ENCODE measurements at regions not wholly inside any gene's neighbourhood (a gene's known extent, or its start where the extent isn't known, plus 50 kb on each side); places are given as distances from the start of the nearest gene placed in this dataset.

DNA sequence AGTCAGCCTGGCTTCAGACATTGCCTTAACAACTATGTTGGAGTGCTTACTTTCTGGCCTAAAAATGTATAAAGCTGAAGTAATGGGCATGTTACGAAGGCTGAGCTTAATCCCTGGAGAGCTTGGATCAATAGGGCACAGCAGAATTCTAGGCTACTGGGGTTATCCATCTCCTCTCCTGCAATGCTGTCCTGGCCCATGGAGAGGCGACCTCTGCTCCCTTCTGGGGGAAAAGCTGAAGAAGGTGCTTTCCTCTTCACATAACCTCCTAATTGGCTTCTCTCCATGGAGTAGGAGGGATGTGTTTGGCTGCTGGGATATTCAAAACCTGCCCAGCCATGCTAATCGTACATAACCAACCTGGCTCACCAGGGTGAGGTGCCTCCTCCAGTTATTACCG is 403.5 kb downstream of the DMRT2 start:
- Histone ChIP-seq H3K4me3 (ENCODE audit: low read depth, low read length) (no peak overlapping the region), H3K4me1 (no peaks in the 10 kb centered on the region), H2AFZ (no peak overlapping the region), H3K9me3 (ENCODE audit: control insufficient read depth, low read length) (no peaks in the 10 kb centered on the region), H3K4me2 (ENCODE audit: low read length) (no peak overlapping the region), H3K9ac (no peak overlapping the region), H3K79me2 (no peaks in the 10 kb centered on the region), H3K27ac (no peak overlapping the region), H3K36me3 (ENCODE audit: control insufficient read depth, insufficient read depth, low read length) (no peaks in the 10 kb centered on the region), H3K27me3 (ENCODE audit: control insufficient read depth, insufficient read depth, low read length) (no peaks in the 10 kb centered on the region)
- TF ChIP-seq, protein P1, sequence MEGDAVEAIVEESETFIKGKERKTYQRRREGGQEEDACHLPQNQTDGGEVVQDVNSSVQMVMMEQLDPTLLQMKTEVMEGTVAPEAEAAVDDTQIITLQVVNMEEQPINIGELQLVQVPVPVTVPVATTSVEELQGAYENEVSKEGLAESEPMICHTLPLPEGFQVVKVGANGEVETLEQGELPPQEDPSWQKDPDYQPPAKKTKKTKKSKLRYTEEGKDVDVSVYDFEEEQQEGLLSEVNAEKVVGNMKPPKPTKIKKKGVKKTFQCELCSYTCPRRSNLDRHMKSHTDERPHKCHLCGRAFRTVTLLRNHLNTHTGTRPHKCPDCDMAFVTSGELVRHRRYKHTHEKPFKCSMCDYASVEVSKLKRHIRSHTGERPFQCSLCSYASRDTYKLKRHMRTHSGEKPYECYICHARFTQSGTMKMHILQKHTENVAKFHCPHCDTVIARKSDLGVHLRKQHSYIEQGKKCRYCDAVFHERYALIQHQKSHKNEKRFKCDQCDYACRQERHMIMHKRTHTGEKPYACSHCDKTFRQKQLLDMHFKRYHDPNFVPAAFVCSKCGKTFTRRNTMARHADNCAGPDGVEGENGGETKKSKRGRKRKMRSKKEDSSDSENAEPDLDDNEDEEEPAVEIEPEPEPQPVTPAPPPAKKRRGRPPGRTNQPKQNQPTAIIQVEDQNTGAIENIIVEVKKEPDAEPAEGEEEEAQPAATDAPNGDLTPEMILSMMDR (IDR thresholded peaks at IDR 0.05) = no peak

DNA sequence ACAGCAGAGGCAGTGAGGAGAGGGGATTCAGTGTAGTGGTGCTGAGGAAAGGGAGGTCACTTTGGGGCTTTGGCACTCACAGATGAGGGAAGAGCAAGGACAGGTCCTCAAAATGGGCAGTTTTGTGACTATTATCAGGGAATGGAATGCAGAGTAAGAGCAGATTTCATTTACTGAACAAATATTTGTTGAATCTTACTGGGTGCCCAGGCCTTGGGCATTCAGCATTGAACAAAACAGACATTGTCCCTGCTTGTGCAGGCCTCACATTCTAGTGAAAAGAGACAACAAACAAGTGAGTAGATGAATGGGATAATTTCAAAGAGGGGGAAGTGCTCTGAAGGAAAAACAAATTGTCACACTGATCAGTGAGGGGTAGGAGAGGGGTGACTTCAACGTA is 404.1 kb downstream of the DMRT2 start:
- Histone ChIP-seq H2AFZ (no peak overlapping the region), H3K79me2 (no peaks in the 10 kb centered on the region), H3K4me3 (ENCODE audit: low read depth, low read length) (no peak overlapping the region), H3K27ac (no peak overlapping the region), H3K4me1 (no peaks in the 10 kb centered on the region), H3K9me3 (ENCODE audit: control insufficient read depth, low read length) (no peaks in the 10 kb centered on the region), H3K4me2 (ENCODE audit: low read length) (no peak overlapping the region), H3K27me3 (ENCODE audit: control insufficient read depth, insufficient read depth, low read length) (no peaks in the 10 kb centered on the region), H3K36me3 (ENCODE audit: control insufficient read depth, insufficient read depth, low read length) (no peaks in the 10 kb centered on the region), H3K9ac (no peak overlapping the region)
- TF ChIP-seq, protein P1 (IDR thresholded peaks at IDR 0.05) = no peak

DNA sequence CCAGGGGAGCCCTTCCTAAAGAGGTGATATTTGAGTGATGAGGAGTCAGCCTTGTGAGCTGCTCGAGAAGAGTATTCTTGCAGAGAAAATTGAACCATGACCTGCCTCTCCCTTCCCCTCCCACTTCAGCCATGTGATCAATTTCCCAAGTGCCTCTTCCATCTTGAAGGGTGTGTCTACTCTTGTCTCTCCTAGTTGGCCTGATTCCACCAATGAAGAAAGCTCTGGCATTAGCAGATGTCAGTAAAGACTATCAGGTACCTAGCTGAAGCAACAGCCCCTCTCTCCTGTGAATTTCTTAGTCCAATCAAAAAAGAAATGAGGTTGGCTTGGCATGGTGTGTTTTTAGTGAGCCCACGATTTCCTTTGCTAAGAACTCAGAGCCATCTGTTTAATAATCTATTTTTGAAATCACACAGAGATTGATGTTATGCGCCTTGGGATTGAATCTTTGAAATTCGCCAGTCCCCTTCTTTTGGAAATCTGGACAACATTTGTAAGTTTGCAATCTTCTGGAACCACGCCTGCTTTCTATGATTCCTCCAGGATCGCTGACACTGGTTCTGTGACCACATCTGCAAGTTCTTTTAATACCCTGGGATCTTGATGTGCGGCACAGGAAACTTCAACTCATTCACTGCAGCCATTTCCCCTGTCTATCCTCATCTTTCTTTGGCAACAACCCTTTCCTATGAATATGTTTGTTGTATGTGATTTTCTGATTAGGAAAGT is 404.6 kb downstream of the DMRT2 start:
- Histone ChIP-seq H3K79me2 (no peaks in the 10 kb centered on the region), H3K27ac (no peak overlapping the region)

DNA sequence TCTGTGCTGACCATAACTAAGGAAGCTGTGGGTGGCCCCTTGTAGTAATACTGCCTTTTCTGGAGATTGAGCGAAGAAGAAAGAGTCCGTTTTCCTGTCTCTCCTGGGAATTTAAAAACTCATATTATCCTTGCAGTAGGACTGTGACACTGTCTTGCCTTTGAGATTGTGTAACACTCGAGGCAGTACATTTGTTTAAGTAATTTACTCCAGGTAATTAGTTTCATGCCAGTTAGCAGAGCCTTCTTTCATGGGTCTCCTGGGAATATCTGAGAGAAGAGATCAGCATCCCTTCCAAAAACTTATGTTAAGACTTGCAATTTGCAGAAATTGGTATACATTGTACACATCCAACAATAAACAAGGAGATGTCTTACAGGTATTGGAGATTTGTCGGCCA is 405.6 kb downstream of the DMRT2 start:
- no peaks in the 10 kb centered on the region for H3K79me2 ChIP-seq
- H3K4me2 ChIP-seq (ENCODE audit: low read length) = no peak overlapping the region
- H3K9me3 ChIP-seq (ENCODE audit: control insufficient read depth, low read length) = no peaks in the 10 kb centered on the region
- TF ChIP-seq, protein P1 (IDR thresholded peaks at IDR 0.05) = no peak
- no peaks in the 10 kb centered on the region for H3K4me1 ChIP-seq
- no peaks in the 10 kb centered on the region for H3K27me3 ChIP-seq (ENCODE audit: control insufficient read depth, insufficient read depth, low read length)
- H3K36me3 ChIP-seq (ENCODE audit: control insufficient read depth, insufficient read depth, low read length) = no peaks in the 10 kb centered on the region
- no peak overlapping the region for H3K27ac ChIP-seq
- H3K9ac ChIP-seq = no peak overlapping the region
- H2AFZ ChIP-seq = no peak overlapping the region
- no peak overlapping the region for H3K4me3 ChIP-seq (ENCODE audit: low read depth, low read length)

More for the DNA sequence above, 404.6 kb downstream of the DMRT2 start:
- no peaks in the 10 kb centered on the region for H3K27me3 ChIP-seq (ENCODE audit: control insufficient read depth, insufficient read depth, low read length)
- no peaks in the 10 kb centered on the region for H3K4me1 ChIP-seq
- H3K9me3 ChIP-seq (ENCODE audit: control insufficient read depth, low read length) = no peaks in the 10 kb centered on the region
- H3K36me3 ChIP-seq (ENCODE audit: control insufficient read depth, insufficient read depth, low read length) = no peaks in the 10 kb centered on the region
- H3K4me3 ChIP-seq (ENCODE audit: low read depth, low read length) = no peak overlapping the region
- no peak overlapping the region for H3K4me2 ChIP-seq (ENCODE audit: low read length)
- no peak overlapping the region for H3K9ac ChIP-seq
- TF ChIP-seq, protein P1 (IDR thresholded peaks at IDR 0.05) = no peak
- H2AFZ ChIP-seq = no peak overlapping the region

Data from parathyroid adenoma (tissue), 2 donors.